HL-60 (cell line): ENCODE measurements at regions not wholly inside any gene's neighbourhood (a gene's known extent, or its start where the extent isn't known, plus 50 kb on each side); places are given as distances from the start of the nearest gene placed in this dataset.

ENCODE experiments used
- DNase-seq, 2 experiments: peaks; one replicate each; pipeline ENCODE4 v3.0.0-alpha.2; 2010 to 2020; ENCODE audit warnings: low read depth in 1 of 2, low spot score in 1 of 2
- H3K27ac ChIP-seq: fragments of 250-450 bp; sonication (Bioruptor Pico); replicated peaks from 2 replicates; pipeline ENCODE4 v1.5.1; 2020; ENCODE audit warnings: mild to moderate bottlenecking, moderate library complexity
- H3K27me3 ChIP-seq: fragments of 250-450 bp; sonication (Bioruptor Pico); 2 replicates; pipeline ENCODE4 v1.5.1; 2021; ENCODE audit warnings: mild to moderate bottlenecking, moderate library complexity; ENCODE audit not compliant: insufficient read depth, poor library complexity, severe bottlenecking
- H3K4me3 ChIP-seq: replicated peaks from 2 replicates; pipeline ENCODE4 v1.5.1; 2011; ENCODE audit warnings: mild to moderate bottlenecking, control low read depth, low read length; ENCODE audit not compliant: insufficient read depth
- GABPA ChIP-seq: IDR thresholded peaks from 2 replicates; pipeline ENCODE4 v1.6.1; 2012; ENCODE audit warnings: low read depth
- POLR2AphosphoS5 ChIP-seq: IDR thresholded peaks from 2 replicates; pipeline ENCODE4 v1.6.1; 2012; ENCODE audit warnings: low read depth
- REST ChIP-seq: IDR thresholded peaks from 2 replicates; pipeline ENCODE4 v1.6.1; 2012; ENCODE audit warnings: low read depth; ENCODE audit not compliant: insufficient replicate concordance
- SPI1 ChIP-seq: IDR thresholded peaks from 2 replicates; pipeline ENCODE4 v1.6.1; 2012; ENCODE audit warnings: low read depth, mild to moderate bottlenecking, borderline replicate concordance
- TF ChIP-seq, protein P1 (sequence below): IDR thresholded peaks from one replicate; pipeline ENCODE4 v1.5.1; 2011; ENCODE audit warnings: low read length, control low read depth, inconsistent platforms; ENCODE audit not compliant: insufficient read depth

- H3K27ac ChIP-seq: no peak overlapping the region
- peaks cover 2% of the 10 kb centered on the region for H3K27me3 ChIP-seq
- DNase-seq: no peak
- no peak overlapping the region for H3K4me3 ChIP-seq
- TF ChIP-seq, protein P1, sequence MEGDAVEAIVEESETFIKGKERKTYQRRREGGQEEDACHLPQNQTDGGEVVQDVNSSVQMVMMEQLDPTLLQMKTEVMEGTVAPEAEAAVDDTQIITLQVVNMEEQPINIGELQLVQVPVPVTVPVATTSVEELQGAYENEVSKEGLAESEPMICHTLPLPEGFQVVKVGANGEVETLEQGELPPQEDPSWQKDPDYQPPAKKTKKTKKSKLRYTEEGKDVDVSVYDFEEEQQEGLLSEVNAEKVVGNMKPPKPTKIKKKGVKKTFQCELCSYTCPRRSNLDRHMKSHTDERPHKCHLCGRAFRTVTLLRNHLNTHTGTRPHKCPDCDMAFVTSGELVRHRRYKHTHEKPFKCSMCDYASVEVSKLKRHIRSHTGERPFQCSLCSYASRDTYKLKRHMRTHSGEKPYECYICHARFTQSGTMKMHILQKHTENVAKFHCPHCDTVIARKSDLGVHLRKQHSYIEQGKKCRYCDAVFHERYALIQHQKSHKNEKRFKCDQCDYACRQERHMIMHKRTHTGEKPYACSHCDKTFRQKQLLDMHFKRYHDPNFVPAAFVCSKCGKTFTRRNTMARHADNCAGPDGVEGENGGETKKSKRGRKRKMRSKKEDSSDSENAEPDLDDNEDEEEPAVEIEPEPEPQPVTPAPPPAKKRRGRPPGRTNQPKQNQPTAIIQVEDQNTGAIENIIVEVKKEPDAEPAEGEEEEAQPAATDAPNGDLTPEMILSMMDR: no peak
- no peak for TF ChIP-seq REST
- TF ChIP-seq GABPA: no peak
- no peak for TF ChIP-seq POLR2AphosphoS5
- no peak for TF ChIP-seq SPI1
These were observed 490.8 kb upstream of the PIK3C3 start for GRCh38 chr18:41464278-41464677.

GRCh38 chr18:41462946-41463345 lies 492.1 kb upstream of the PIK3C3 start:
- Histone ChIP-seq H3K27me3 (peaks cover 2% of the 10 kb centered on the region), H3K4me3 (no peak overlapping the region), H3K27ac (no peak overlapping the region)
- no peak for DNase-seq
- TF ChIP-seq GABPA (no peak), POLR2AphosphoS5 (no peak), SPI1 (no peak), REST (no peak)
- TF ChIP-seq, protein P1: no peak

DNA sequence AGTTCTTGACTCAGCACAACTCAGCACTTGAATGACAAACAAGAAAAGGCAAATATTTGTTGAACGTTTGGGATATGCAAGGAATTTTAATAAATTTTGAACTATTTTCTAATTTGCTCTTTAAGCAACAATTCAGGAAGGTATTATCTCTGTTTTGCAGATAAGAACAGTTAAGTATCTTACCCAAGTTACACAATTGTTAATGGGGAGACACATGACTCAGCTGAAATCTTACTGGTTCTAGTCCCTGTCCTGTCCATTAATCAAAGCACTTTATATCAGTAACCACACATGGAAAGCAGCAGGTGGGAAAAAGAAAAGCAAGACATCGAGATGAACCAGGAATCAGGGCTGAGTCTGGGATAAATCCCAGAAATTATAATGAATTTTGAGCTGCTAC lies 493.9 kb upstream of the PIK3C3 start:
- Histone ChIP-seq H3K27ac (no peak overlapping the region), H3K4me3 (no peak overlapping the region), H3K27me3 (peaks cover 2% of the 10 kb centered on the region)
- no peak for DNase-seq
- TF ChIP-seq GABPA (no peak), REST (no peak), SPI1 (no peak), POLR2AphosphoS5 (no peak)
- TF ChIP-seq, protein P1: no peak
